ENCODE measurements at regions not wholly inside any gene's neighbourhood (a gene's known extent, or its start where the extent isn't known, plus 50 kb on each side); places are given as distances from the start of the nearest gene placed in this dataset.

GRCh38 chr5:144864118-144864517 is 693.4 kb downstream of the KCTD16 start:
- POLR2A ChIA-PET, result no interaction called here
- ATAC-seq (no peak), DNase-seq (ENCODE audit: low read depth, low spot score) (no peak)
- TF ChIP-seq TCF7L2 (IDR thresholded peaks at IDR 0.05; ENCODE audit: low read depth, low read length) (no peak), POLR2AphosphoS5 (IDR thresholded peaks at IDR 0.05; ENCODE audit: low read depth, low read length) (no peak), REST (IDR thresholded peaks at IDR 0.05; ENCODE audit: insufficient read depth in 1 of 2, low read depth in 2 of 2, low read length in 1 of 2) (no peak), SIN3A (IDR thresholded peaks at IDR 0.05; ENCODE audit: borderline replicate concordance, insufficient read depth, low read depth, low read length) (no peak), CTCF (IDR thresholded peaks at IDR 0.05) (no peak)
- intact Hi-C loops (cut with micrococcal nuclease; ENCODE audit: unreplicated experiment), result no loop called here
- no peaks in the 10 kb centered on the region for H3K27me3 ChIP-seq (ENCODE audit: control insufficient read depth, insufficient read depth, low read length)
- H3K27ac ChIP-seq (ENCODE audit: low read length), result no peak overlapping the region
- no peaks in the 10 kb centered on the region for H3K4me1 ChIP-seq (ENCODE audit: control insufficient read depth, insufficient read depth, low read length)
- BruUV-seq (replicated peaks), result no TSS peak
- CTCF ChIA-PET, result no interaction called here
- H3K9me3 ChIP-seq (ENCODE audit: control insufficient read depth, insufficient read depth, low read depth, low read length), result no peaks in the 10 kb centered on the region
- in situ Hi-C loops (cut with HindIII; ENCODE audit: low pct_unique_long_range_greater_than_20kb, low sequenced_read_pairs), result no loop called here
- H3K36me3 ChIP-seq (ENCODE audit: control insufficient read depth, insufficient read depth, low read length), result no peaks in the 10 kb centered on the region
- no peak overlapping the region for H3K4me3 ChIP-seq (ENCODE audit: low read depth in 2 of 2, low read length in 2 of 2)

- BruUV-seq (replicated peaks), result no TSS peak
- Histone ChIP-seq H3K27me3 (ENCODE audit: control insufficient read depth, insufficient read depth, low read length) (no peaks in the 10 kb centered on the region), H3K4me3 (ENCODE audit: low read depth in 2 of 2, low read length in 2 of 2) (no peak overlapping the region), H3K36me3 (ENCODE audit: control insufficient read depth, insufficient read depth, low read length) (no peaks in the 10 kb centered on the region), H3K9me3 (ENCODE audit: control insufficient read depth, insufficient read depth, low read depth, low read length) (peaks cover 3% of the 10 kb centered on the region; the same call in 1 of the 2 replicates), H3K27ac (ENCODE audit: low read length) (no peak overlapping the region), H3K4me1 (ENCODE audit: control insufficient read depth, insufficient read depth, low read length) (no peaks in the 10 kb centered on the region)
- ATAC-seq (no peak), DNase-seq (ENCODE audit: low read depth, low spot score) (no peak)
- in situ Hi-C loops (cut with HindIII; ENCODE audit: low pct_unique_long_range_greater_than_20kb, low sequenced_read_pairs) (no loop called here), intact Hi-C loops (cut with micrococcal nuclease; ENCODE audit: unreplicated experiment) (no loop called here)
- ChIA-PET POLR2A (no interaction called here), CTCF (no interaction called here)
- TF ChIP-seq POLR2AphosphoS5 (IDR thresholded peaks at IDR 0.05; ENCODE audit: low read depth, low read length), result no peak
- TF ChIP-seq CTCF (IDR thresholded peaks at IDR 0.05), result no peak
- no peak for TF ChIP-seq REST (IDR thresholded peaks at IDR 0.05; ENCODE audit: insufficient read depth in 1 of 2, low read depth in 2 of 2, low read length in 1 of 2)
- no peak for TF ChIP-seq TCF7L2 (IDR thresholded peaks at IDR 0.05; ENCODE audit: low read depth, low read length)
- TF ChIP-seq SIN3A (IDR thresholded peaks at IDR 0.05; ENCODE audit: borderline replicate concordance, insufficient read depth, low read depth, low read length), result no peak
These were observed 686.8 kb downstream of the KCTD16 start for GRCh38 chr5:144857454-144857853.
